Psoas muscle (tissue), 7 donors: ENCODE measurements at regions not wholly inside any gene's neighbourhood (a gene's known extent, or its start where the extent isn't known, plus 50 kb on each side); places are given as distances from the start of the nearest gene placed in this dataset.
A peak's percentile ranks its signal among the peaks of the same experiment; 100 is the strongest.

ENCODE experiments used
- ATAC-seq, 4 donors: fragments of 200-7000 bp; cut with Tn5 transposase; one replicate each; pipeline ENCODE4 v1.9.1; 2020; ENCODE audit warnings: moderate library complexity in 3 of 4, mild to moderate bottlenecking in 2 of 4
- DNase-seq, 2 donors: peaks; one replicate each; pipeline ENCODE4 v3.0.0-alpha.2; 2020
- H3K27ac ChIP-seq: fragments of 200-600 bp; one replicate; pipeline ENCODE4 v1.8.0; 2022
- H3K27me3 ChIP-seq, 3 donors: fragments of 200-600 bp in 1 of 3; one replicate each; pipeline versions ENCODE4 v1.6.1 to v1.8.0; 2013 to 2022; ENCODE audit warnings: low read length in 2 of 3, mild to moderate bottlenecking in 2 of 3, moderate library complexity in 1 of 3; ENCODE audit not compliant: insufficient read depth in 3 of 3
- H3K36me3 ChIP-seq, 2 donors: fragments of 200-600 bp in 1 of 2; one replicate each; pipeline versions ENCODE4 v1.6.1 to v1.8.0; 2013 to 2022; ENCODE audit warnings: low read depth in 1 of 2, mild to moderate bottlenecking in 1 of 2, moderate library complexity in 1 of 2; ENCODE audit not compliant: insufficient read depth in 1 of 2
- H3K4me1 ChIP-seq: fragments of 200-600 bp; one replicate; pipeline ENCODE4 v1.8.0; 2022
- H3K4me3 ChIP-seq: fragments of 200-600 bp; one replicate; pipeline ENCODE4 v1.8.0; 2022; ENCODE audit warnings: mild to moderate bottlenecking
- H3K9me3 ChIP-seq: fragments of 200-600 bp; one replicate; pipeline ENCODE4 v1.8.0; 2022
- WGBS, 3 donors: extraction: QIAGEN DNeasy Blood & Tissue Kit; methylation state at CpG; one replicate each; pipeline versions ENCODE4 v1.1.6 to v1.1.7; 2013; 5-methylcytosine and 5-hydroxymethylcytosine counted together
- intact Hi-C, 2 donors: fragments of 100-400 bp; cut with DNase I; formaldehyde crosslinking; loops; one replicate each; pipeline versions ENCODE4 v1.11.0 to v1.14.2; 2022
- TF ChIP-seq, protein P1 (sequence below): fragments of 200-600 bp; IDR thresholded peaks from one replicate; pipeline ENCODE4 v1.8.0; 2022; ENCODE audit warnings: antibody characterized with exemption
- donor health status: healthy with polysubstance abuse.
- donor health status: DM: no; HTN: no; CAD: no; lungs with moderate emphysema.
- donor health status: Bipolar disorder and iron deficiency.
- donor health status: healthy.
- donor health status: DM: yes; HTN: yes; CAD: no.
- donor health status: DM: no; HTN: no; CAD: no.
- donor health status: DM: yes; HTN: yes; CAD: no.

DNA sequence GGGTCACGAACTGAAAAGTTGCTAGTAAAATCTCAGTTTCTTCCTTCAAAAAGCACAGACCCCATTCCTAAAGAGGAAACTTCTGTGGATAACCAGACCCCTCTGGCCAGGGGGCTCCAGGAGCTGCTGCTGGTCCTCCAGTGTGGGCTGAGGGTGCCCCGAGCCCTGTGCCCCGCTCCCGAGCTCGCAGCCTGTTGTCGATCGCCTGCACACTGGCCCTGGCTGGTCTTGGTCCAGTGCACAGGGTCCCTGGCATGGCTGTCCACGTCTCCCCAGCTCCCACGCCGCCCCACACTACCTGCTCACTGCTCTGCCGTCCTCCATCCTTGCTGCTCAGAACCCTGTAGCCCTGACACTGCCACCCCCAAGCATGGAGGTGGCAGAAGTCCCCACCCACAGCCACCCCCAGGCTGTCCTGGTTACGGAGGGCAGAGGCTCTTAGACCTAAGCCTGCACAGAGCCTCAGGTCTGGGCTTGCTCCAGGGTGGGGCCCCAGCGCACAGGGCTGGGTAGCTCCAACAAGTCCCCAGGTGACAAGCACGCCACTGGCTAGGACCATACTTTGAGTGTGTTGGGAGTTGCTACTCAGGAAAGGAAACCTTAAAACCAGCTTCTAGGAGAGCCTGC, 87.0 kb downstream of the PLXNA1 start:
- H3K4me1 ChIP-seq = no peaks in the 10 kb centered on the region
- DNase-seq = peak; percentile 5 to 44
- no peaks in the 10 kb centered on the region for H3K9me3 ChIP-seq
- H3K36me3 ChIP-seq = no peaks in the 10 kb centered on the region
- H3K27me3 ChIP-seq = no peaks in the 10 kb centered on the region
- TF ChIP-seq, protein P1, sequence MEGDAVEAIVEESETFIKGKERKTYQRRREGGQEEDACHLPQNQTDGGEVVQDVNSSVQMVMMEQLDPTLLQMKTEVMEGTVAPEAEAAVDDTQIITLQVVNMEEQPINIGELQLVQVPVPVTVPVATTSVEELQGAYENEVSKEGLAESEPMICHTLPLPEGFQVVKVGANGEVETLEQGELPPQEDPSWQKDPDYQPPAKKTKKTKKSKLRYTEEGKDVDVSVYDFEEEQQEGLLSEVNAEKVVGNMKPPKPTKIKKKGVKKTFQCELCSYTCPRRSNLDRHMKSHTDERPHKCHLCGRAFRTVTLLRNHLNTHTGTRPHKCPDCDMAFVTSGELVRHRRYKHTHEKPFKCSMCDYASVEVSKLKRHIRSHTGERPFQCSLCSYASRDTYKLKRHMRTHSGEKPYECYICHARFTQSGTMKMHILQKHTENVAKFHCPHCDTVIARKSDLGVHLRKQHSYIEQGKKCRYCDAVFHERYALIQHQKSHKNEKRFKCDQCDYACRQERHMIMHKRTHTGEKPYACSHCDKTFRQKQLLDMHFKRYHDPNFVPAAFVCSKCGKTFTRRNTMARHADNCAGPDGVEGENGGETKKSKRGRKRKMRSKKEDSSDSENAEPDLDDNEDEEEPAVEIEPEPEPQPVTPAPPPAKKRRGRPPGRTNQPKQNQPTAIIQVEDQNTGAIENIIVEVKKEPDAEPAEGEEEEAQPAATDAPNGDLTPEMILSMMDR = no peak
- WGBS, 3 donors = 86 to 87% (median 86%) methylated on average over 14 of the region's 14 CpGs
- intact Hi-C loops = no loop called here
- no peak overlapping the region for H3K27ac ChIP-seq
- H3K4me3 ChIP-seq = no peak overlapping the region
- no peak for ATAC-seq

GRCh38 chr3:127070776-127071175, 87.9 kb downstream of the PLXNA1 start:
- H3K4me3 ChIP-seq = no peak overlapping the region
- ATAC-seq (no peak), DNase-seq (peak; percentile 6 to 42)
- no peaks in the 10 kb centered on the region for H3K27me3 ChIP-seq
- no peaks in the 10 kb centered on the region for H3K4me1 ChIP-seq
- H3K9me3 ChIP-seq = no peaks in the 10 kb centered on the region
- WGBS, 3 donors = 79 to 87% (median 85%) methylated on average over 9 of the region's 9 CpGs
- intact Hi-C loops = no loop called here
- TF ChIP-seq, protein P1 = no peak
- no peak overlapping the region for H3K27ac ChIP-seq
- no peaks in the 10 kb centered on the region for H3K36me3 ChIP-seq

DNA sequence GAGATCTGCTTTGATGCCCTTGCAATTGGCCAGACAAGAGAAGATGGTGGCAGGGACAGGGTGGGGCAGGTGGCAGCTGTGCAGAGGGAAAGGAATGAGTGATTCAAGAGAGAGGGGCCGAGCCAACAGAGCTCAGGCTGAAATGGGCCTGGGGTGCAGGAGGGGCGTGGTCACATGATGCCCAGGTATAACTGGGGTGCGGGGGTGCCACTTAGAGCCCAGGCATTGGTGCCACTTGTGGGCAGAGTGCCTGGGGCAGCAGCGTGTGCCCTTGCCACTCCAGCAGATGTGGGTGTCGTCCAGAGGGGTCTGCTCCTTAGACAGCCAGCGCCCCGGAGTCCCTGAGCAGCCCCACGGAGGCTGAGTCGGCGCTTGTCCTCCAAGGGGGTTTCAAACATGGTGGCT, 88.7 kb downstream of the PLXNA1 start:
- peak in 1 of 2 donors; percentile 41 for DNase-seq
- TF ChIP-seq, protein P1 = no peak
- no peak overlapping the region for H3K4me3 ChIP-seq
- WGBS, 3 donors = 88 to 96% (median 93%) methylated on average over 9 to 10 of the region's 10 CpGs
- no peaks in the 10 kb centered on the region for H3K9me3 ChIP-seq
- ATAC-seq = no peak
- no peaks in the 10 kb centered on the region for H3K36me3 ChIP-seq
- H3K27me3 ChIP-seq = no peaks in the 10 kb centered on the region
- no peak overlapping the region for H3K27ac ChIP-seq
- intact Hi-C loops = no loop called here
- no peaks in the 10 kb centered on the region for H3K4me1 ChIP-seq

- DNase-seq (peak in 1 of 2 donors; percentile 45), ATAC-seq (no peak)
- TF ChIP-seq, protein P1 = no peak
- Histone ChIP-seq H3K27ac (no peak overlapping the region), H3K4me1 (no peaks in the 10 kb centered on the region), H3K27me3 (no peaks in the 10 kb centered on the region), H3K36me3 (no peaks in the 10 kb centered on the region), H3K9me3 (no peaks in the 10 kb centered on the region), H3K4me3 (no peak overlapping the region)
- WGBS, 3 donors = 84 to 88% (median 88%) methylated on average over 9 to 10 of the region's 10 CpGs
- intact Hi-C loops = no loop called here
Observed at GRCh38 chr3:127072221-127072771, 89.4 kb downstream of the PLXNA1 start.
